Heart right ventricle (tissue), 16 donors: ENCODE measurements at regions not wholly inside any gene's neighbourhood (a gene's known extent, or its start where the extent isn't known, plus 50 kb on each side); places are given as distances from the start of the nearest gene placed in this dataset.
"Not testable (repeated sequence)": the region's sequence is repeated elsewhere in the genome, so short reads cannot be mapped to it uniquely, and the experiment has no call there.

Experiments used
- ATAC-seq, 8 donors: fragments of 200-7000 bp; cut with Tn5 transposase; one replicate each; pipeline ENCODE4 v1.9.1; 2020; ENCODE audit warnings: mild to moderate bottlenecking in 8 of 8, moderate library complexity in 8 of 8, moderate number of reproducible peaks in 1 of 8
- DNase-seq, 2 donors: peaks; one replicate each; pipeline ENCODE4 v3.0.0-alpha.2; 2020
- H3K27ac ChIP-seq, 10 donors: fragments of 200-600 bp; sonication (generic) in 2 of 10; one replicate each; pipeline versions ENCODE4 v1.5.0 to v1.8.0; 2020 to 2022; ENCODE audit warnings: mild to moderate bottlenecking in 3 of 10
- H3K27me3 ChIP-seq, 7 donors: fragments of 200-600 bp; one replicate each; pipeline ENCODE4 v1.8.0; 2021 to 2022; ENCODE audit warnings: mild to moderate bottlenecking in 2 of 7
- H3K36me3 ChIP-seq, 9 donors: fragments of 200-600 bp; sonication (generic) in 1 of 9; one replicate each; pipeline versions ENCODE4 v1.5.0 to v1.8.0; 2020 to 2022; ENCODE audit warnings: mild to moderate bottlenecking in 2 of 9
- H3K4me1 ChIP-seq, 9 donors: fragments of 200-600 bp; sonication (generic) in 1 of 9; one replicate each; pipeline versions ENCODE4 v1.5.0 to v1.8.0; 2020 to 2022; ENCODE audit warnings: mild to moderate bottlenecking in 4 of 9
- H3K4me3 ChIP-seq, 10 donors: fragments of 200-600 bp; sonication (generic) in 2 of 10; one replicate each; pipeline versions ENCODE4 v1.5.0 to v1.8.0; 2020 to 2022; ENCODE audit warnings: mild to moderate bottlenecking in 7 of 10, moderate library complexity in 2 of 10
- H3K9me3 ChIP-seq, 11 donors: fragments of 200-600 bp in 10 of 11; sonication (generic) in 2 of 11; one replicate each; pipeline versions ENCODE4 v1.5.0 to v1.8.0; 2013 to 2022; ENCODE audit warnings: mild to moderate bottlenecking in 2 of 11, control low read depth in 1 of 11, moderate library complexity in 1 of 11
- CTCF ChIP-seq, 9 donors: fragments of 200-600 bp; sonication (generic) in 2 of 9; IDR thresholded peaks; one replicate each; pipeline versions ENCODE4 v1.5.0 to v1.8.0; 2021 to 2022; ENCODE audit warnings: antibody characterized with exemption in 9 of 9, mild to moderate bottlenecking in 5 of 9, moderate library complexity in 1 of 9
- WGBS, 2 donors: extraction: QIAGEN DNeasy Blood & Tissue Kit; methylation state at CpG; one replicate each; pipeline ENCODE4 v1.1.7; 2013; ENCODE audit warnings: inconsistent platforms in 1 of 2; 5-methylcytosine and 5-hydroxymethylcytosine counted together
- intact Hi-C, 10 donors: fragments of 100-400 bp; cut with DNase I; formaldehyde crosslinking; loops; one replicate each; pipeline versions ENCODE4 v1.11.1 to v1.14.2; 2022
- donor health status: Arrhythmogenic right ventricular cardiomyopathy.
- donor health status: ischemic (EF 13 %, LVEDD 7.1; RV severe dilation, severe dysfunction).
- donor health status: healthy with polysubstance abuse.
- donor health status: DM: no; HTN: yes; CAD: no.
- donor health status: DM: no; HTN: no; CAD: no.
- donor health status: ischemic (EF 25% LVEDD 6.9; RV normal size, moderate dysfunction).
- donor health status: ischemic (EF 25% LVEDD 5.7; RV mildly dilated, moderate dysfunction).
- donor health status: healthy.
- donor health status: DM: yes; HTN: yes; CAD: no.
- donor health status: Ischemic cardiomyopathy.
- donor health status: ischemic (EF 35%, LVEDD 5.7; RV mildly dilated, moderate dysfunction).
- donor health status: nonischemic (EF 11% LVEDD 7.7; RV severe dilation, severe dysfunction).
- donor health status: DM: yes; HTN: yes; CAD: no.
- donor health status: PGD.
- donor health status: ischemic (EF 29% LVEDD 5.4; RV normal size, mild dysfunction).
- donor health status: nonischemic (EF 23%, LVEDD 6.1; RV moderate dilation, normal function).

DNA sequence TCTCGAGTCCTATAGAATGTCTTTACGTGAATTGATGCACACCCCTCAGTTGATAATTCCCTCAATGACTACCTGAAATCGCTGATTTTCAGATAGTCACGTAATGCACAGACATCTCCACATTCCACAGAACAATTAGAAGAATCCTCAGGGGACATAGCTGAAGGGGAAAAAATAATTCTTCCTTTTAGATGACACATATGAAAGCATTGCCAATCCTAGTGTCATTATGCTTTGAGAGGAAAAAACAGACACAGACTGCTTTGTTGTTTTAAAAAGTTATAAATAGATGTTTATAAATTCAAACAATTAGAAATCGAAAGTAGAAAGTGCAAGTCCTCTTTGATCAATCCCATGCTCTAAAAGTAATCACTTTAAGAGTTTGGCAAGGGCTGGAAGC, 100.6 kb upstream of the FN1 start:
- Histone ChIP-seq H3K36me3 (no peaks in the 10 kb centered on the region), H3K4me3 (no peak overlapping the region), H3K27me3 (no peaks in the 10 kb centered on the region), H3K4me1 (peaks cover 0 to 35% (median 18%) of the 10 kb centered on the region in 9 donors), H3K27ac (peak overlapping the region in 2 of 10 donors; percentile 23 to 64), H3K9me3 (peaks cover 0 to 27% (median 7%) of the 10 kb centered on the region in 11 donors)
- no peak for TF ChIP-seq CTCF (IDR thresholded peaks at IDR 0.05)
- DNase-seq (no peak), ATAC-seq (no peak)
- 52 to 69% methylated on average over 5 of the region's 5 CpGs for WGBS, 2 donors
- intact Hi-C loops, result loop anchor here in 1 of 10 donors (5.0 kb wide), 1 partner anchor 36 kb away; no protein-coding TSS in a partner anchor

GRCh38 chr2:215535741-215536140, 99.9 kb upstream of the FN1 start:
- H3K36me3 ChIP-seq, result no peaks in the 10 kb centered on the region
- no peak overlapping the region for H3K4me3 ChIP-seq
- H3K4me1 ChIP-seq, result peaks cover 0 to 30% (median 16%) of the 10 kb centered on the region in 9 donors
- DNase-seq (no peak), ATAC-seq (no peak)
- intact Hi-C loops, result loop anchor here in 1 of 10 donors (5.0 kb wide), 1 partner anchor 37 kb away; no protein-coding TSS in a partner anchor
- peaks cover 0 to 27% (median 7%) of the 10 kb centered on the region in 11 donors for H3K9me3 ChIP-seq
- WGBS, 2 donors, result 36 to 45% methylated on average over 1 of the region's 1 CpG
- no peaks in the 10 kb centered on the region for H3K27me3 ChIP-seq
- no peak for TF ChIP-seq CTCF (IDR thresholded peaks at IDR 0.05)
- peak overlapping the region in 2 of 10 donors; percentile 13 to 64 for H3K27ac ChIP-seq

- TF ChIP-seq CTCF (IDR thresholded peaks at IDR 0.05), result no peak
- H3K9me3 ChIP-seq, result peaks cover 0 to 27% (median 7%) of the 10 kb centered on the region in 11 donors
- intact Hi-C loops, result loop anchor here in 1 of 10 donors (5.0 kb wide), 1 partner anchor 37 kb away; no protein-coding TSS in a partner anchor
- no peaks in the 10 kb centered on the region for H3K27me3 ChIP-seq
- ATAC-seq (no peak), DNase-seq (no peak)
- H3K4me3 ChIP-seq, result no peak overlapping the region
- no peak overlapping the region for H3K27ac ChIP-seq
- 92 to 94% methylated on average over 3 of the region's 3 CpGs for WGBS, 2 donors
- no peaks in the 10 kb centered on the region for H3K36me3 ChIP-seq
- H3K4me1 ChIP-seq, result peaks cover 0 to 28% (median 16%) of the 10 kb centered on the region in 9 donors
Observed at GRCh38 chr2:215535125-215535668, 99.3 kb upstream of the FN1 start.

GRCh38 chr2:215533716-215534115, 97.8 kb upstream of the FN1 start:
- Histone ChIP-seq H3K4me1 (peaks cover 0 to 28% (median 16%) of the 10 kb centered on the region in 9 donors), H3K9me3 (peaks cover 0 to 29% (median 7%) of the 10 kb centered on the region in 11 donors)
- intact Hi-C loops, H3K27me3 ChIP-seq, H3K36me3 ChIP-seq, ATAC-seq, H3K27ac ChIP-seq, H3K4me3 ChIP-seq, DNase-seq: not testable (repeated sequence)
- 96 to 100% methylated on average over 2 of the region's 2 CpGs for WGBS, 2 donors

DNA sequence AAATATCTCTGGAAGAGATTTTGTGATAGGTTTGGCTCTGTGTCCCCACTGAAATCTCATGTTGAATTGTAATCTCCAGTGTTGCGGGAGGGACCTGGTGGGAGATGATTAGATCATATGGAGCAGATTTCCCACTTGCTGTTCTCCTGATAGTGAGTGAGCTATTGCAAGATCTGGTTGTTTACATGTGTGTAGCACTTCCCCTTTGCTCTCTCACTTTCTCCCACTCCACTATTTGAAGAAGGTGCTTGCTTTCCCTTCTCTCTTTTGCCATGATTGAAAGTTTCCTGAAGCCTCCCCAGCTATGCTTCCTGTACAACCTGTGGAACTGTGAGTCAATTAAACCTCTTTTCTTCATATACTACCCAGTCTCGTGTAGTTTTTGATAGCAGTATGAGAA, 97.0 kb upstream of the FN1 start:
- Histone ChIP-seq H3K4me3 (no peak overlapping the region), H3K4me1 (peaks cover 0 to 28% (median 16%) of the 10 kb centered on the region in 9 donors), H3K27me3 (no peaks in the 10 kb centered on the region), H3K27ac (no peak overlapping the region), H3K9me3 (peaks cover 0 to 29% (median 7%) of the 10 kb centered on the region in 11 donors), H3K36me3 (no peaks in the 10 kb centered on the region)
- ATAC-seq, result no peak
- no peak for TF ChIP-seq CTCF (IDR thresholded peaks at IDR 0.05)
- WGBS, 2 donors, result 84 to 89% methylated on average over 2 of the region's 2 CpGs
- intact Hi-C loops, result no loop called here
- DNase-seq, result no peak
